HG03571 (cell line): ENCODE measurements at regions not wholly inside any gene's neighbourhood (a gene's known extent, or its start where the extent isn't known, plus 50 kb on each side); places are given as distances from the start of the nearest gene placed in this dataset.

Source experiments
- ATAC-seq: cut with Tn5 transposase; IDR thresholded peaks from one replicate; pipeline ENCODE4 v1.9.1; 2021; ENCODE audit not compliant: unreplicated experiment

DNA sequence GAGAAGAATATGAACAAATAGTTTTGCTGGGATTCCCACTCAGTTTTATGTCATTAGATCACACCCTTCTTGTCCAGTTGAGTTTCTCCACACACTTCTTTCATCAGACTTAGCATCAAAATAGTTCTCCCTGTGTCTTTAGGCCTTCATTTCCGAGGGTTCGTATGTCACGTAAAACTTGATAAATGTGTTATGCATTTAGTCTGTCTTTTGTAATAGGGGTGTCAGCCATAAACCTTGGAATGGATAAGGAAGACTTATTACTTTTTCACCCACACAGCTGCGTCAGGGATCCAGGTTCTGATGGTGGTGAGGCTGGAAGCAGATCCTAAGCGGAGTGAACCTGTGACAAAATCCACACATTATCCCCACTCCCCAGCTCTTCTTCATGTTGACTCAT lies 246.8 kb downstream of the CD83 start:
- no peak for ATAC-seq

DNA sequence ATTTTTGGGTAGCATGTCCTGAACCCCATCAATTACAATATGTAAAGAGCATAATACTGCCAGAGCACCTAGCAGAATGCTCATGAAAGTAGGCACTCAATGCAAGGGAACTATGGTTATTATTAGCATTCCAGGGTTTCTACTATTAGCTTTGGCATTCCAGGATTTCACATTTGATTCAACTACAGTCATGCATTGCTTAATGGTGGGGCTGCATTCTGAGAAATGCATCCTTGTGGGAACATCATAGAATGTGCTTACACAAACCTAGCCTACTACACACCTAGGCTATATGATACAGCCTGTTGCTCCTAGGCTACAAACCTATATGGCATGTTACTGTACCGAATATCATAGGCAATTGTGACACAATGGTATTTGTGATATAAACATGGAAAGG lies 247.8 kb downstream of the CD83 start:
- ATAC-seq: no peak

DNA sequence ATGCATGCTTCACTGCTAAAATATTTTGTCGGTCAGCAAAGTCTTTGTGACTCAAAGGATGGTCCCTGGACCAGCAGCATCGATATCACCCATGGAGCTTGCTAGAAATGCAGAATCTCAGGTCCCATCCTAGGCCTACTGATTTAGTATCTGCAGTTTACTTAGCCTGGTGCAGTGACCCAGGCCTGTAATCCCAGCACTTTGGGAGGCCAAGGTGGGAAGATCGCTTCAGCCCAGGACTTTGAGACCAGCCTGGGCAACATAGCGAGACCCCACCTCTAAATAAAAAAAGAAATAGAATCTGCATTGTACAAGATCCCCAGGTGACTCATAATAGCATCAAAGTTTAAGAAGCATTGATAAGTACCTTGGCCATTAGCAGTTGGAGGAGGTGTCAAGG lies 248.7 kb downstream of the CD83 start:
- no peak for ATAC-seq

DNA sequence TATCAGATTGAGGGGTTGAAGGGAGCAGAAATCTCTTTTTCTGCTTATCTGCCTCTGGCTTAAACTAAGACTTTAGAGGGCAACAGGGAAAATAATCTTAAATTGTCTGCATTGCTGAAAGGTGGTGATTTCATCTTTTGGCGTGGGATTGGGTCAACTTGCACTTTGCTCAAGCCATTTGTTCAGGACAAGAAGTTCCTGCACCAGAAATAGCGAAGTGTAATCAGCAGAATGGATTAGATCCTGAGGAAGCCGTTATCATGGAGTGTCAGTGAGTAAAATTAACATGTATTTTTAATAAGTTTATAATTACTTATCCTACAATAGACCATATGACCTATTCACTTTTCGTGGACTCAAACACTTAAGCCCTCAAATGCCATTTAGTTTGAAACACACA lies 249.3 kb downstream of the CD83 start:
- no peak for ATAC-seq

DNA sequence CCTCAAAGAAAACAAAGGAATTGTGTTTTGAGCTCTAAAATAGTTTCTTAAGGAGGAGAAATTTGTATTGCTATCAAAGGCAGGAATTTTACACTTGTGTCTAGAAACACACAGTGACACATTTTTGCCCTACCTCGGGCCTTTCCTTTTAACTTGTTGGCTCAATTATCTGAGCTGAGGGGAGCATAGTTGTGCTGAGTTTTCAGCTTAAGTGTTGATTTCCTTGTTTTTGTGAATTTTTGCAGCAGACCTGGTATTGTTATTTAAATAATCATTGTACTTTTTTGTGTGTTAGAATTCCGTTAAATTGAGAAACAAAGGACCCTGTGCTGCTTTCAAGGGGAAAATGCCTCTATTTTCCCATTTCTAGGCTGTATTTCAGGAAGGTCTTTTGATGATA lies 249.7 kb downstream of the CD83 start:
- no peak for ATAC-seq

DNA sequence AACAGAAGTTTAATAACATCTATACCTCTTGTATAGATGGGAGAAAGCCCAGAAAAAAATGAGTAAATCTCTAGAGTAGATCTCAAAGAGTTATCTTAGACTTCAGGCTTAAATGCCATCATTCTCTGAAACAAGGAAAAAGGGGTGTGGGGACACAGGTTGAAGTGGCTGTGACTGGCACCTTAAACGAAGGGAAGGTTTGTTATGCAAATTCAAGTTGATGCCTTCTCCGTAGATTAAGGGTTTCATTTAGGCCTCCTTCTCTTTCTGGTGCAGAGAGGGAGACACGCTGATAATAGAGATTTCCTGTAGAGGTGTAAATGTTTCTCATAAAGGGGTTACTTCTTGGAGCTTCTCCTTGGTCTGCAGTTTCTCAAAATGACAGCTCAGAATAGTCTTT lies 252.1 kb downstream of the CD83 start:
- ATAC-seq: no peak

DNA sequence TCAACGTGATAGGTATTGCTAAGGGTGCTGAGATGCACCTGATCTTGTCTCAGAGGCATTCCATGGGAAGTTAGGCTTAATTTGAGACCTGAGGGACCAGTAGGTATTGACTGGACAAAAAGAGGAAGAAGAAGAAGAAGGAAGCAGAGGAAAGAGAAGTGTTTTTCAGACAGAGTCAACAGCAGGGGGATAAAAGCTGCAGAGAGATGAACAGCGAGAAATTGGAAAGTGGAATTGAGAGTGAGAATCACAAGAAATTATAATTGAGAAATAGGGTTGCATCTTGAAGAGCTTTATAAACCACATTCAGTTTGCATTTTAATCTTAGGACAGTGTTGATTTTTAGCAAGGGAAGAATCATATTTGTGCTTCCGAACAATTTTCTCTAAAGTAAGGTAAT lies 254.0 kb downstream of the CD83 start:
- ATAC-seq: no peak

DNA sequence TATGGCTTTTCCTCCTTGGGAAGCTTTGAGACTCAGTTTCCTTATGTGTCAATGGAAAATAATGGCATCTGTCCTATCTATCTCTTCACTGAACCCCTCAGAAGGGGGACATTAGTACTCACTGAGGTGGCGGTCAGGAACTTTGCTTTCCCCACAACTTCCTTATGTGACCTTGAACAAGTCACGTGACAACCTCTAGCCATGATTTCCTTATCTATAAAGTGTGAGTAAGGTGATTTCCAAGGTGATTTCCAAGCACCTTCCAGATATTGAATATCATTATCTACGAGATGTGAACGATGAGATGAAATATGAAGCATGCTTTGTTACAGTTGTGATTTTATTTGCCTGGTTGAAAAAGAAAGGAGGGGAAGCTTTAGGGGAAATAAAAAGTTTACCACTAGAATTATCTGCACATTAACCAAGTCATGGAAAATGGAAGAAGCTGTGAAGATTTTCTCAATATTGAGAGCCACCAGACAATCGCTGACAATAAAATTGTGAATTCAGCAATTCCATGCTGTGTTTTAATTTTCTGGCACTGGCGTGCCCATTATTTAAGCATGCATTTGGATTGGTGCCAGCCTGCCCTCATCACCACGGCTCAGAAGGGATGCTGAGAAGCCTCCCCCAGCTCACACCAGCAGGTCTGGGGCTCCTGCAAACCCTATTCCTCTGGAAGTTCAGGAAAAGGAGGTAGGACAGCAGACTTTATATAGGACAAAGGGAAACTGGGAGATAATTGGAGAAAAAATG lies 255.3 kb downstream of the CD83 start:
- no peak for ATAC-seq

DNA sequence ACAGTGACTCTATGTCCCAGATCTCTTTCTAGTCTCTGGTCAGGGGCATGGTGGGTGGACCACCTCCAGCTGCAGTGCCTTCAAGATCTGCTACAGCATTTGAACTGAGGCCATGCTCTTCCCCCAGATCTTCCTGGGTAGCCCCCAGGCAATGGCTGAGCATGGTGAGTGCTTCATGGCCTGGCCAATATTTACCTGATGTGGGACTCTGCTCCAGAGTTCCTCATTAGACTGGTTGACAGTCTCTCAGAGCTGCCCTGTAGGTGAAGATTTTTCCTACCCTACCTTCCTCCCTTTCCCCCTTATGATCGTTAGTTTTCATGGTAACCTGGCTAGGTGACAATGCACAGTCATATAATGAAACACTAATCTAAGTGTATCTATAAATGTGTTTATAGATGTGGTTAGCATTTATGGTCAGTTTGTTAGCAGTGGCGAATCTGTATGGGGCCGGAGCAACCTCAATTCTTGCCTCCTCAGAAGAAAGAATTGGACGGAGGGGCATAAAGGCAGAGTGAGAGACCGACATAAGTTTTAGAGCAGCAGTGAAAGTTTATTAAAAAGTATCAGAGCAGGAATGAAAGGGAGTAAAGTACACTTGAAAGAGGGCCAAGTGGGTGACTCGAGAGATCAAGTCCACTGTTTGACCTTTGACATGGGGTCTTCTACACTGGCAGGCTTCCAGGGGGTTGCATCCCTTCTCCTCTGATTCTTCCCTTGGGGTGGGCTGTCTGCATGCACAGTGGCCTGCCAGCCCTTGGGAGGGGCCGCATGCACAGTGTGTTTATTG lies 256.3 kb downstream of the CD83 start:
- ATAC-seq: no peak

DNA sequence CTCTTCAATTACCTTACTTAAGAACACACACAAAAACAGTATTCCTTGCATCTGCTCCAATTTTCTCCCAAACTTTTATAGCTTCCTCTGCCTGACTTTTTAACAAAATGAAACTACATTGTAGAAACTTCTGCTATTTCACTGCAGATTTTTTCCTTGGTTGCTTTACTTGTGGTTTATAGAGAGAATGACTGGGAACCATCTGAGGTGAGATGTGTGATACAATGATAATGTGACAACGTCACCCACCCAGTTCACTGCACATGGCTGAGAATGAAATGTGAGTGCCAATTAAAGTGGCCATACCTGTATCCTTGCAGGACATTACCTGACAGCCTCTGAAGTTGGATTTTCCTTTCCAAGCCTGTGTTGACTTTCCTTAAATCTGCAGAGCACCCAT lies 258.4 kb downstream of the CD83 start:
- ATAC-seq: no peak

DNA sequence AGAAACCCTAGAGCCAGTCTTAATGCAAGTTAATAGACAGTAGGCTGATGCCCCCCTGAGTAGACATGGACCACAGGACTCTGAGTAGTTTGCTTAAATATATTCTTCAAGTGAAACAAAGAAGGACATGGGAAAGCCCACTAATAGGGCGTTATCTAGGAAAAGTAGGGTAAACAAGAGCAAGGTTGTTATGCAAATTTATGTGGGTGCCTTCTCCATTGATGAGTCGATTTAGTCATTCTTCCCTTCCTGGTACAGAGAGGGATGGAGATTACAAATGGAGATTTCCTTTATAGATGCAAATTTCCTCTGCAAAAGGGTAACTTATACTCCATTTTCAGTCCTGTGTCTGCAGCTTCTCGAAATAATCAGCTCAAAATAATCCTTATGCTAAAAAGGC lies 262.0 kb downstream of the CD83 start:
- ATAC-seq: no peak

DNA sequence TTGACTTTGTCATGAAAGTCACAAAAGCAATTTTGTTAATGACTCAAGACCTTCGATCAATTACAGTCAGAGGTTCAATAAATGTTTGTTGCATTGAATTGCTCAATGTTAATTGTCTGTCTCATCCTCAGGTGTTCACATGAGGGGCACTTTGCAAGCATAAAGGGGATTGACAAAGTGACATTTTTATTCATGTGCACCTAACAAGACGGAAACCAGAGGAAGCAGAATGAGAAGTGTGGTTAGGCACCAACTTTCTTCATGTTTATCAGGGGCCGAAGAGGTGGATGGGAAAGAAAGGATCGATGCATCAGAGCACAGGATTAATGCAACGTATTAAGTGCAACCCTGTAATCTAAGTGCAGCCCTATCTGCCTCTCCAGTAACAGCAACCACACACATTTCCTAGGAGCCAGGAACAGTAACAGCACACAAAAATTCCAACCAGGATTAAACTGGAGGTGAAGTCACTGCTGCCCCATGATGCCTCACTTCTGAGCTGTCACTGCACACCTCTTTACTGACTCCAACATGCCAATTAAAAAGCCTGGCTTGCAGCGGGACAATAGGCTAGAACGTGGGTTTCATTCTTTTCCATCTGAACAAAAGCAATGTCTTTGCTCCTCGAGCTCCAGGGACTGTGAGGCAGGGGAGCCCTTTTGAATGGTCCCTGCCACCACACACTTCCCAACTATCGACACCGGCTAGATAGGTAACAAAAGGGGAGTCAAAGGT lies 262.7 kb downstream of the CD83 start:
- ATAC-seq: no peak

DNA sequence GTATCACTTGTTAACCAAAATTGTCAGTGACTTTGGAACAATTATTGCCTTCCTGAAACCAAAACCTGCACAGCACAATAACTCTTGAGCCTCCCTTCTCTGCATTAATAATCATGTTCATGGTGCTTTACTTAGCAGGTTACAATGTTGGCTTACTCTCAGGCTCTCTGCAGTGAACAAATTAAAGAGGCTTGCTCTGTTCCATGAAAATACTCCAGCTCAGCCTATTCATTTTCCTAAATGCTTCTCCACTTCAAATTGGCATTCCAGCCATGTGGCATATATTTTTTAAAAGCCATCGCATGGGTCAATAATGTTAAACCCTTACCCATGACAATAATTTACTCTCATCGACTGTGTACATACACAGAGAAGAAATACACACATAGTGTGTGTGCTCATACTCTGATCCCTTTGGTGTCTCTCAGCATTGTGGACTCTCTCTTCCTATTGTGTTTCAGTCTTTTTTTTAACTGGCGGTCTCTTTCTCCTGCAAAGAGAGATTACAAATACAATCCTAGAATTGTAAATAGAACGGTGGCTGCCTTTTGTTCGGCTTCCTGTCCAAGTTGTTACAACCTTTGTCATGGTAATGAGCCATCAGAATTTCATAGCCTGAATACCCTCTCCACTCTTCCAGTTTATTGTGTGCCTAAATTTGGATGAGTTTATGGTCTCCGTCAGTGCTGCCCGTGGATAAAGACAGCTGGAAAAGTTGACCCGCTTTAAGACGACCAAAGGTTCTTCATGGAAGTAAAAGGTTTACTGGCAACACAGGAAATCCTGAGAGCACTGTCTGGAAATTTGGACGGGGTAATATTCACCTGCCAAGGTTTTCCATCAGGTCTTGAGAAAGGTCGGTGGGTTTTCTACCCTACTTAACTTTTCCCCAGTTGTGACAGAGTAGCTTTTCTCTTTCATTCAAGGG lies 263.6 kb downstream of the CD83 start:
- ATAC-seq: no peak

DNA sequence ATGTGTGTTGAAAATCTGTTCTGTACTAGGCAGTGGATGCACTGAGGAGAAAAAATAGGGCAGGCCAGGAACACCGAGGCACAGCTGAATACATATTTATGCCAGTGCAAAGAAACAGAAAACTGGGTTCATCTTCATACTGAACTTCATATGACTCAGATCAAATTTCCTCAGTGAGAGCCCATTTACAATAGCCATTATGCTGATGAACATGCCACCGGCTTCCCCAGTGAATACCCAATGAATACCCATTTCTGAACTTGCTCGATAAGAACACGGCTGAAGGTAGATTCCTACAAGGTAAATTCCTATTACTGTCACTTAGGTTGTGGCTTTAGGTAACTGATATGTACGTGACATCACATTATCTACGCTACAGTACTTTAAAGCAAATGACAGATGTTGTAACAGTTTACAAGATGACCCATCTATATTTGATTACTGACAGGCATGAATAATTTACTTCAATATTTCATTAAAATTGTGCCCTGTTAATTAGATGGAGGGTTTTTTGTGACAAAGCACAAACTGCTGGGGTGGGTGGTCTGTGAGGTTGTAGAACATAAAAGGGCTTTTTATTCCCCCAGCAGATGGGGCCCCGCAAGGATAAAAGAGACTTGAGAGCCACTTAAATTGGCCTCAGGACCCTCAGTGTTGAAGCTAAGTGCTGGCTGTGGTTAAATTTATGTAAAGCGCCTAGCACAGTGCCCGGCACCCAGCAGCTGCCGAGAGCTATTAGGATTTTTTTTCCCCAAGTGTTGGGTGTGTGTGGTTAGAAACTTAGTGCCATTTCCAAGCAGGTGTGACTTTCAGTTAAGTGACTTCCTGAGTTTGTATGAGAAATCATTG lies 264.5 kb downstream of the CD83 start:
- ATAC-seq: no peak

DNA sequence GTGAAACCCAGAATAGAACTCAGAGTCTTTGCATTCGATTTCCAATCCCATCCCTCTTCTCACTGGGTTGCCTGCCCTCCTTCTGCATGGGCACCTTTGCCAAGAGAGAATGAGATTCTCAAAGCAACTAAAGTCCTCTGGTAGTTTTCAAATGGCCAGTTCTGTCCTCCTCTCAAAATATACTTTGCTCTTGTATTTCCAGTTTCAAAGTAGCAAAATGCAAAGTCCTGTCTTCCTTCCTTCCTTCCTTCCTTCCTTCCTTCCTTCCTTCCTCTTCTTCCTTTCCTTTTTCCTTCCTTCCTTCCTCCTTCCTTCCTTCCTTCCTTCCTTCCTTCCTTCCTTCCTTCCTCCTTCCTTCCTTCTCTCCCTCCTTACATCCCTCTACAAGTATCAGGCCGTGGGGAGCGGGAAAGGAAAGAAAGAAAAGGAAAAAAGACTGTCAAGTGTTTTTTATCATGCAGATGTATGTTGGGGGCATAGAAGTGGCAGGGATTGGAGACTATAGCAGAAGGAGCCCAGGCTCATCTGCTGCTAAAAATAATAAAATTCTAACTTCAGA lies 265.2 kb downstream of the CD83 start:
- no peak for ATAC-seq

DNA sequence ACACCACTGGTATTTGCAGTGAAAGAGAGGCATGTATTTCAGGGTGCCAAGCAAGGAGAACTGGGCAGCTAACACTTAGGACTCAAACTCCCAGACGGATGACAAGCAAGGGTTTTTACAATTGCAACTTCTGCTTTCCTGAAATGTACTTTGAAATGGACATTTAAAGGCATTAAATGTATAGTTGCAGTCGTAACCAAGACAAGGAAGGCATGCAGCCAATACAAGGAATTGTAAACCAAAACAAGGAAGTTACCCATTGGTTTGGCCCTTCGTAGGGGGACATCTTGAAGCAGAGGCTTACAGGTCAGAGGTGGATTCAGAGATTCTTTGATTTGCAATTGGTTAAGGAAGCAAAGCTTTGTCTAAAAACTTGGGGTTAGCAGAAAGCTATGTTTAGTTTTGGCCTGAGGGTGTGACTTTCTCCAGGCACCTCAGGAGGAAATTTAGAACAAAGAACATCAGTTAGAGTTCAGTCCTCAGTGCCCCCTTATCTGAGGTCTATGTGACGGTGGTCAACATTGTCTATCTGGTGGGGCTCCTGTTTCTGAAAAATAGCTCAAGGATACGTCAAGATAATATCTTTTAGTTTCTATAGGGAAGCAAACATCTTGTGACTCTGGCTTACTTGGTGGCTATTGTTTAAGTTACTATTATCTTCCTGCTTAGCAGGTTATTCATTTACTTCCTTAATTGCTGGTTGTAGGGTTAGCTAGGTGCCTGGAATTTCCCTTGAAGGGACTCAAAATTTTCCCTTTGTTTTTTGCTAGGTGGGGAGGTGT lies 266.0 kb downstream of the CD83 start:
- ATAC-seq: no peak

DNA sequence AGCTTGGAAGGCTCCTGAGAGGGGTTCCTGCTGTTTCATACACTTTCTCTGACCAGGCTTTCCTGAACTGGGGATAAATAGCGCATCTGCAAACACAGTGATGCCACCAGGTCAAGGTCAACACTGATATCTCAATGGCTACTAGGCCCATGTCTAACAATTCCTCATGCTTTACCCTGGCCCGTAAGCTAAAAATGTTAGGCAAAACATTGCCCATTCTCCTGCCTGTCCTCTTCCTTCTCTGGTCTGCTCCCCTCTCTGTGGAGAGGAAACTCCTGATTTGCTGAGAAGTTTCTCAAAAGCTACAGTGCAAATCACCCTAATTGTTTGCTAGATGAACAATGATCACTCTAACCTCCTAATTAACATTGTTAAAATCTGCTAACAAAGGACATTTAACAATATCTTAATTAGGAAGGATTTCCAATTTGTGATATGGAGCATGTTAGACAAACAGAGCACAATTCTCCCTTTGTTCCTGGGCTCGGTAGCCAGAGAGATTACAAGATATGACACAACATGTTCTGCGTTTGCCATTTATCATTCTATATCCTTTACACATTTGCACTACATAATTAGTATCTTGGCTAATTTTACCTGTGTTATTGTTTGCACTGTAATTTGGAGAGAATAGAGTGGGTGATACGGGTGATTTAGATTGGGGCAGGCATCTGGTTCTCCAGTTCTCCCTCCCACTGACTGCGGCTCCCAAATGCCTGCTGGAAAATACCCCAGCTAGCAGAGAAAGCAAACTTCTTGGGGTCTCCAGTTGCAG lies 266.8 kb downstream of the CD83 start:
- no peak for ATAC-seq

DNA sequence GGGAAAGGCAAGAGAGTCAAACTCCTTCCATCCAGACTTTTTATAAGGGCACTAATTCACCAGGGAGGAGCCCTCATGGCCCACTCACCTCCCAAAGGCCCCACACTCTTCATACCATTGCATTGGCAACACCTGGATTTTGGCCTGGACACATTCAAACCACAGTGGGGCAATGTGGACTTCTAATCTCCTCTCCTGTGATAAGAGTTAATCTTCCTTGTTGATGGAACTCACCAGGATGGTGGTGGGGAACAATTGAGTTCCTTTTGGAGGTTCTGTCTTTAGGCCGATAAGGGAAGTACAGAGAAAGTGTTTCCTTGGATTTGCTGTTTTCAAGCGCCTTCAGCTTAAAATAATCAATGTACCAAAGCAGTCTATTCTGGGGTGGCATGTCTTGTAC lies 268.7 kb downstream of the CD83 start:
- ATAC-seq: no peak
